Hypothalamus (tissue), 51 donors: ENCODE measurements at regions not wholly inside any gene's neighbourhood (a gene's known extent, or its start where the extent isn't known, plus 50 kb on each side); places are given as distances from the start of the nearest gene placed in this dataset.

Experiments used
- DNase-seq, 51 donors: peaks; one replicate each; lab custom pipeline; 2025; lab: John Stamatoyannopoulos, UW

- peak in 49 of 51 donors; percentile 21 to 90 (median 57) for DNase-seq
Observed at GRCh38 chr13:99436686-99437416, 64.4 kb upstream of the TM9SF2 start.

- no peak for DNase-seq
Observed at GRCh38 chr13:99439048-99439447, 62.2 kb upstream of the TM9SF2 start.

GRCh38 chr13:99439850-99440604 is 61.2 kb upstream of the TM9SF2 start:
- no peak for DNase-seq

- peak in 11 of 51 donors; percentile 3 to 38 (median 6) for DNase-seq
Observed at GRCh38 chr13:99442273-99442895, 58.9 kb upstream of the TM9SF2 start.

GRCh38 chr13:99446242-99446641 is 55.0 kb upstream of the TM9SF2 start:
- DNase-seq, result no peak

GRCh38 chr13:99448546-99448945 is 52.7 kb upstream of the TM9SF2 start:
- DNase-seq, result no peak

- DNase-seq, result no peak
Observed at GRCh38 chr13:99450416-99450815, 50.9 kb upstream of the TM9SF2 start.
